Upper lobe of left lung (tissue), 6 donors: ENCODE measurements at regions not wholly inside any gene's neighbourhood (a gene's known extent, or its start where the extent isn't known, plus 50 kb on each side); places are given as distances from the start of the nearest gene placed in this dataset.

Experiments used
- ATAC-seq, 2 donors: fragments of 200-7000 bp; cut with Tn5 transposase; one replicate each; pipeline ENCODE4 v1.9.1; 2022; ENCODE audit warnings: mild to moderate bottlenecking in 2 of 2, moderate library complexity in 2 of 2; ENCODE audit not compliant: low FRiP score in 2 of 2
- DNase-seq, 2 donors: peaks; one replicate each; pipeline ENCODE4 v3.0.0-alpha.2; 2019 to 2020
- H3K27ac ChIP-seq, 4 donors: fragments of 200-600 bp; sonication (generic); one replicate each; pipeline ENCODE4 v1.5.1; 2016 to 2019
- H3K27me3 ChIP-seq, 4 donors: fragments of 200-600 bp; sonication (generic); one replicate each; pipeline ENCODE4 v1.5.1; 2017 to 2019
- H3K36me3 ChIP-seq, 4 donors: fragments of 200-600 bp; sonication (generic); one replicate each; pipeline ENCODE4 v1.5.1; 2016 to 2019
- H3K4me1 ChIP-seq, 4 donors: fragments of 200-600 bp; sonication (generic); one replicate each; pipeline ENCODE4 v1.5.1; 2018 to 2019
- H3K4me3 ChIP-seq, 4 donors: fragments of 200-600 bp; sonication (generic); one replicate each; pipeline ENCODE4 v1.5.1; 2017 to 2019; ENCODE audit warnings: mild to moderate bottlenecking in 2 of 4, moderate library complexity in 1 of 4
- H3K9me3 ChIP-seq, 4 donors: fragments of 200-600 bp; sonication (generic); one replicate each; pipeline ENCODE4 v1.5.1; 2018 to 2019
- CTCF ChIP-seq, 6 experiments: fragments of 450-650 bp in 4 of 6; fragments of 200-600 bp in 2 of 6; sonication (generic) in 2 of 6; IDR thresholded peaks; one replicate each; pipeline ENCODE4 v1.5.1; 2016 to 2019; ENCODE audit warnings: antibody characterized with exemption in 6 of 6
- EP300 ChIP-seq, 4 donors: sonication (generic); formaldehyde crosslinking; IDR thresholded peaks; one replicate each; pipeline ENCODE4 v1.5.1; 2017; ENCODE audit warnings: antibody characterized with exemption in 4 of 4, control low read depth in 2 of 4
- POLR2A ChIP-seq, 4 donors: fragments of 450-650 bp; IDR thresholded peaks; one replicate each; pipeline ENCODE4 v1.5.1; 2016 to 2017; ENCODE audit warnings: antibody characterized with exemption in 4 of 4, mild to moderate bottlenecking in 2 of 4
- POLR2AphosphoS5 ChIP-seq, 2 donors: sonication (generic); formaldehyde crosslinking; IDR thresholded peaks; one replicate each; pipeline ENCODE4 v1.5.1; 2017; ENCODE audit warnings: antibody characterized with exemption in 2 of 2
- WGBS, 2 donors: methylation state at CpG; one replicate each; pipeline ENCODE4 v1.1.5; 2017 to 2018; 5-methylcytosine and 5-hydroxymethylcytosine counted together
- donor health status: DM: no; HTN: no; CAD: no; lungs with moderate emphysema.
- donor health status: DM: no; HTN: yes; CAD: no; lungs with severe emphysema.

- Histone ChIP-seq H3K4me1 (no peaks in the 10 kb centered on the region), H3K9me3 (no peaks in the 10 kb centered on the region), H3K36me3 (no peaks in the 10 kb centered on the region), H3K27me3 (no peaks in the 10 kb centered on the region), H3K27ac (no peak overlapping the region), H3K4me3 (no peak overlapping the region)
- no peak for ATAC-seq
- TF ChIP-seq EP300 (IDR thresholded peaks at IDR 0.05) (no peak), CTCF (IDR thresholded peaks at IDR 0.05) (no peak), POLR2A (IDR thresholded peaks at IDR 0.05) (no peak), POLR2AphosphoS5 (IDR thresholded peaks at IDR 0.05) (no peak)
- DNase-seq: no peak
Observed at GRCh38 chr1:185398599-185398998, 81.6 kb upstream of the IVNS1ABP start.

- Histone ChIP-seq H3K27ac (no peak overlapping the region), H3K4me1 (no peaks in the 10 kb centered on the region), H3K9me3 (no peaks in the 10 kb centered on the region), H3K36me3 (no peaks in the 10 kb centered on the region), H3K4me3 (no peak overlapping the region), H3K27me3 (no peaks in the 10 kb centered on the region)
- DNase-seq (no peak), ATAC-seq (no peak)
- 94 to 100% methylated on average over 2 of the region's 2 CpGs for WGBS, 2 donors
- TF ChIP-seq POLR2AphosphoS5 (IDR thresholded peaks at IDR 0.05) (no peak), CTCF (IDR thresholded peaks at IDR 0.05) (no peak), POLR2A (IDR thresholded peaks at IDR 0.05) (no peak), EP300 (IDR thresholded peaks at IDR 0.05) (no peak)
Observed at GRCh38 chr1:185398022-185398421, 81.0 kb upstream of the IVNS1ABP start.

- Histone ChIP-seq H3K36me3 (no peaks in the 10 kb centered on the region), H3K9me3 (no peaks in the 10 kb centered on the region), H3K27ac (no peak overlapping the region), H3K4me3 (no peak overlapping the region), H3K4me1 (no peaks in the 10 kb centered on the region), H3K27me3 (no peaks in the 10 kb centered on the region)
- TF ChIP-seq POLR2AphosphoS5 (IDR thresholded peaks at IDR 0.05) (no peak), POLR2A (IDR thresholded peaks at IDR 0.05) (no peak), EP300 (IDR thresholded peaks at IDR 0.05) (no peak), CTCF (IDR thresholded peaks at IDR 0.05) (no peak)
- no peak for ATAC-seq
- no peak for DNase-seq
- WGBS, 2 donors: 95 to 97% methylated on average over 4 of the region's 4 CpGs
Observed at GRCh38 chr1:185397183-185397582, 80.1 kb upstream of the IVNS1ABP start.

GRCh38 chr1:185396126-185396525, 79.1 kb upstream of the IVNS1ABP start:
- H3K9me3 ChIP-seq: no peaks in the 10 kb centered on the region
- ATAC-seq: no peak
- no peak for TF ChIP-seq POLR2A (IDR thresholded peaks at IDR 0.05)
- TF ChIP-seq POLR2AphosphoS5 (IDR thresholded peaks at IDR 0.05): no peak
- no peak for TF ChIP-seq CTCF (IDR thresholded peaks at IDR 0.05)
- no peak for TF ChIP-seq EP300 (IDR thresholded peaks at IDR 0.05)
- H3K4me3 ChIP-seq: no peak overlapping the region
- no peaks in the 10 kb centered on the region for H3K27me3 ChIP-seq
- WGBS, 2 donors: 92 to 96% methylated on average over 2 of the region's 2 CpGs
- no peaks in the 10 kb centered on the region for H3K36me3 ChIP-seq
- no peak for DNase-seq
- no peak overlapping the region for H3K27ac ChIP-seq
- no peaks in the 10 kb centered on the region for H3K4me1 ChIP-seq

GRCh38 chr1:185393815-185394214, 76.8 kb upstream of the IVNS1ABP start:
- WGBS, 2 donors: 66 to 78% methylated on average over 2 of the region's 2 CpGs
- Histone ChIP-seq H3K4me1 (no peaks in the 10 kb centered on the region), H3K4me3 (no peak overlapping the region), H3K9me3 (no peaks in the 10 kb centered on the region), H3K27ac (no peak overlapping the region), H3K36me3 (no peaks in the 10 kb centered on the region), H3K27me3 (no peaks in the 10 kb centered on the region)
- no peak for ATAC-seq
- TF ChIP-seq EP300 (IDR thresholded peaks at IDR 0.05): no peak
- no peak for TF ChIP-seq POLR2A (IDR thresholded peaks at IDR 0.05)
- no peak for TF ChIP-seq POLR2AphosphoS5 (IDR thresholded peaks at IDR 0.05)
- TF ChIP-seq CTCF (IDR thresholded peaks at IDR 0.05): no peak
- DNase-seq: no peak
